ENCODE measurements at regions not wholly inside any gene's neighbourhood (a gene's known extent, or its start where the extent isn't known, plus 50 kb on each side); places are given as distances from the start of the nearest gene placed in this dataset.

DNA sequence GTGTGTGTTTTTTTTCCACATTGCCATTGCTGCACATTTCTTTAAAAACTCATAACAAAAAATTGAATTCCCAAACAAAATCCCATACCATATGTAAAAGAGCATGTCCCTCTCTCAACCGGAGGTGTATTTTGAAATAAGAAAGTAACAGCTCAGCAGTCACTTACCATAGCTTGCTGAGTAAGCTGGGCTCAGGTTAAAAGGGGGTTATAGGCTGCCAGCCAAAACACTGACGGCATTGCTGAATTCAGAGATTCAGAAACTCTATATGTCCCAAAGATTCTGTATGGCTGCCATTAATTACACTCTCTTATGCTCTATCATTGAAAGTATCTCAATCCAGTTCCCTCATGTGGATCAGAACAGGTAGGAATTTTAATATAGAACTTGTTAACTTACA lies 276.0 kb downstream of the FOXG1 start:
- DNase-seq = no peak

DNA sequence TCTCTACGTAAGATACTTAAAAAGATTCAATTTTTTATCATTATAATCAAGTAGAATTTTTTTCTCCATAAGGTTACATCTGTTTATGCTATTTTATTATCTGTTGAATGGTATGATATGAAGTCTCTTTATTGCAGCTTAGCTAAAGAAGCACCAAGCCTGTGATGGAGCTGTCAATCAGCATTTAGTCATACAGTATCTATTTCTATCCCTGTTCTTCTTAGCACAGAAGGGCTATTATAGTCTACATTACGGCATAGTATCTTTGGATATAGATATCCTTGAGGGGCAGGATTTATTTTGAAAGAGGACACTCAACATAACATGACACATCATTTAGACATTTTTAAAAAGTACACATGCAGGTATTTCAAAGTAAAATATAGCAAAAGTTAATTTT lies 277.1 kb downstream of the FOXG1 start:
- no peak for DNase-seq

GRCh38 chr14:29045237-29045636 lies 278.6 kb downstream of the FOXG1 start:
- DNase-seq = no peak

DNA sequence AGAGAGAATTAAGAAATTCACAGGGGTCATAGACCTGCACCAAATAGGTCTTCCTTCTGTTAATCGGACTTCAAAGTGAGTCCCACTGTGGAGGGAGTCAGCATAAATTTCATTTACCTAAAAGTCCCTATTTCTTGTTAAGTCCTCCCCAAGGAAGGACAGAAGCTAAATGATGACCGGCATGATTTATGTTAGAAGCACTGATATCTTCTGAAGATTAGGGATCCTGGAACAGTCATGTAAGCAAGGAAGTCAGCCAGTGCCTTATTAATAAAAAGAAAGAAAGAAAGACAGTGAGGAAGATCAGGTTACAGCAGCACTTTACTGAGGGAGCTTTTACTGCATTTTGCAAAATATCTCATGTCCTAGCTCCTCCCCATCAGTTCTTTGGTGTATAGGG lies 287.5 kb downstream of the FOXG1 start:
- no peak for DNase-seq

- no peak for DNase-seq
Measured at GRCh38 chr14:29056041-29056566, 289.5 kb downstream of the FOXG1 start.

- no peak for DNase-seq
Measured at GRCh38 chr14:29061702-29062101, 295.1 kb downstream of the FOXG1 start.

DNA sequence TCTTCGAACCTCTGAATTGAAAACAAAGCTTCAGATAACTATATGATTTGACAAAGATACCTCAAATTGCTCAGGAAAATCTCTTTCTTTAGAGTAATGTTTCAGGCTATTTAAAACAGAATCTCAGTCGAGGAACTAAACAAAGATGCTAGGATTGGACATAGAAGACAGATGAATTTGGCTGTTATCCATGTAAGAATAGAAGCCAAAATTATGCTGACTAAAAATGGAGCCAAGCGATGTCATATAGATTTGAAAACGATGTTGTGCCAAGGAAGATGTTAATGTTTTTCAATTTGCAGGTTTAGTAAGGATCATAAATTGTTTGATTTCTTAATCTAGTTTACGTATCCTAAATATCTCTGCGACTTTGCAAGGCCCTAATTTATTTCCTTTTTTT lies 295.9 kb downstream of the FOXG1 start:
- no peak for DNase-seq

DNA sequence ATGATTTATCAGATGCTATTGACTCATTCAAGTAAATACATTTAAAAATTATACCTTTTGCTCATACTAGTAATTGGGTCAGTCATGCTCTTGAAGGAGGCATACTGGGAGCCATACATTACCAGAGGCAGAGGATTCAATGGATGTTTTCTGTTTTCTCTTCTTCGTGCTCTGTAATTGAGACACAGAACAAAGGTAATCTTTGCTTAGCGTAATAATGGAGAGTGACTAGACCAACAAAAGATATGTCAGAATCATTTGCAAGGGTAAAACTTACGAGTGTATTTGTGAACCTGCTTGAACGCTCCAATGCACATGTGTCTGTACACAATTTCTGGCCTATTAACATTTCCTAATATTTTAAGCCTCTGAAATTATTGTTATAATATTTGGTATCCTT lies 296.4 kb downstream of the FOXG1 start:
- no peak for DNase-seq

- no peak for DNase-seq
Measured at GRCh38 chr14:29064305-29064900, 297.8 kb downstream of the FOXG1 start.

DNA sequence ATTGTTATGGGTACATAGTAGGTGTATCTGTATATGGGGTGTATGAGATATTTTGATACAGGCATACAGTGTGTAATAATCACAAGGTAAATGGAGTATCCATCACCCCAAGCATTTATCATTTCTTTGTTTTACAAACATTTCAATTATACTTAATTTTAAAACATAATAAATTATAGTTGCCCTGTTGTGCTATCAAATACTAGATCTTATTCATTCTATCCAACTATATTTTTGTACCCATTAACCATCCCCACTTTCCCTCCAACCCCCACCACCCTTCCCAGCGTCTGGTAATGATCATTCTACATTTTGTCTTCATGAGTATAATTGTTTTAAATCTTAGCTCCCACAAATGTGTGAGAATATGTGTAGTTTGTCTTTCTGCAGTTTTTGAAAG lies 302.6 kb downstream of the FOXG1 start:
- DNase-seq = no peak

- no peak for DNase-seq
Measured at GRCh38 chr14:29075761-29076160, 309.2 kb downstream of the FOXG1 start.

DNA sequence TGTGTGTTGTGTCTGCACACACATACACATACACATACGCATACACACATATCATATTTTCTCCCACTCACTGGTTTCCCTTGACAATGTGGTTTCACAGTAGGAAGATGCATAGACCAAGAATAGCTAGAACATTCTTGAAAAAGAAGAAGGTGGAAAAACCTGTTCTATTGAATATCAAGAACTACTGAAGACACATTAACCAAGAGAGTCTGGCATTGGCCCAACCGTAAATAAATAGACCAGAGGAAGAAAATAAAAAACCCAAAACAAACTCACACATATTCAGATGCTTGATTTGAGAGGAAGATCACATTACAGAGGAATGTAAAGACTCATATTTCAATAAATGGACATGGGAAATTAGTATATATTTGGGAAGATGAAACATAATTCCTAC lies 311.3 kb downstream of the FOXG1 start:
- no peak for DNase-seq

DNA sequence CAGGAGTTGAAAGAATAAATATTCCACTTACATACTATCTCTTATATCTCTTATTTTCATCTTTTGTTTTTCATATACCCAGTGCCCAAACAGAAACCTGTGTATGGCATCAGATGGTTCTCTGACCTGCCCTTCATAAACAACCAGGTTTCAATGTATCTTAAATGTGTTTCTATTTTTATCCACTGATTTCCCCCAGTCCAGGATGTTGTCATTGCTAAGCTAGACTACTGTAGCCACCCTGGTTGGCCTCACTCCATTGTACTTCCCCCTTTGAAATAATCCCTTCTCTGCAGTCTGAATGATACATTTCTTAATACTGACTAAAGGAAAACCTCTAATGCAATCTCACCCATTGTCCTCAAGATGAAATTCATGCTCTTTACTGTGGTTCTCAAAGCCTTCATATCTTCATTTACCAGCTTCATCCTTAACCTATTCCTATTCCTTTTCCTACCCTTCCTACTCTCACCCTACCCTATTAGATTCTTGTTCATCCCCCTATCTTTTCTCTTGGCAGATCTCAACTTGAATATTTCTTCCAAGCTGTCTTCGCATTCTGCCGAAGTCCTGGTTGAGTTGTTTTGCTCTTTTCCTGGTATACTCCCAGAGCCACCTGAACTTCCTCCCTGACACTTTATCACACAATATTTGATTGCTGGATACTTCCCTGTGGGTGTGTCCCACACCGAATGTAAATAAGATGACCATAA lies 312.4 kb downstream of the FOXG1 start:
- DNase-seq = no peak

DNA sequence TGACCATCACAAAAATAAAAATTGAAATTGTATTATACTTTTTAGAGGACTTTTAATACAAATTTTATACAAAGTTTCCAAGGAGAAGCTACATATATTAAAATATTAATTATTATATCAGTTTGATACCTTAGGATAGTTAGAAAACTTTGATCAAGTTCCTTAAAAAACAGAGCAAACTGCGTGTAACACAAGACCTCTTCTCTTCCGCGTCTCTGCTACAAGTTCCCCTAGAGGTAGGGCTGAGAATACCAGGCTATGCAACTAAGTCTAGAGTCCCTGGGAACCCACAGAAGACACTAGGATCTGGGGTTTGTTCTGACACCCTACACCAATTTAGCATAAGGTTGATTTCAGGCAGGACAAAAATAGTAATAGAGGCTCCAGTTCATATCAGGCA lies 319.0 kb downstream of the FOXG1 start:
- no peak for DNase-seq

GRCh38 chr14:29089849-29090248 lies 323.3 kb downstream of the FOXG1 start:
- DNase-seq = no peak

- no peak for DNase-seq
Measured at GRCh38 chr14:29092121-29092520, 325.5 kb downstream of the FOXG1 start.

DNA sequence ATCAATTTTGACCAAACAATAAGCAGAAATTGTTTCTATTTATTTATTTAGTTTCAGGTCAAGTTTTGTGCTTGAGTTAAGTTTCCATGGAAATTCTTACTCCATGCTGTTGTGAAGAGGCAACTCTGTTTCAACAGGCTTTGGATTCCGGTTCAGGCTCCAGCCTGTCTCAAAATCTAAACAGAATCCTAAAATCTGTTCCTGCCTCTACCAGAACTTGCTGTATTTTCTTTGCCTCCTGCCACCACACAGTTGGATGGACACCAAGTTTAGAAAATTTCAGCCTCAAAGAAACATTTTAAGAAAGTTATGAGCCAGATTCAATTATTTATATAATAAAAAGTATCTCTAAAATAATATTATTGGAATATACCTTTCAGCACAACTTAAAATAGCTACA lies 330.9 kb downstream of the FOXG1 start:
- DNase-seq = no peak

GRCh38 chr14:29098656-29099055 lies 332.1 kb downstream of the FOXG1 start:
- DNase-seq = no peak

DNA sequence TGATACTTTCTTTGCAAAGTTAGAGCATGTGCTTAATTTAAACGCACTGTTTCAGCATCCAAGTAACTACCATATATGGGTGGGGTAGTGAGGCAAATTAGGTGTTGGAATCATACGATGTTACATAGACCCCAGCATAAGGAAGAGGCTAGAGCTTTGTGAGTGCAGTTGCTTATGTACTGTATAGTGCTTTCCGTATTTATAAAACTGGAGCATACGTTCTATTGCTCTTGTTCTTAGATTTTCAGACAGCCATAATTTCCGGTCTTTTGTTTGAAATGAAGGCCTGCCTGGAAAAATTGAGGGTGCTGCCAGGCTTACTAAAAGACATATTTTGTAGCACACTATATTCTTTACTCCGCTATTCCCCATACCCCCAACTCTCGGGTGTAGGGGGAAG lies 335.7 kb downstream of the FOXG1 start:
- no peak for DNase-seq

GRCh38 chr14:29102996-29103395 lies 336.4 kb downstream of the FOXG1 start:
- no peak for DNase-seq

- DNase-seq = no peak
Measured at GRCh38 chr14:29108908-29109307, 342.3 kb downstream of the FOXG1 start.

- DNase-seq = no peak
Measured at GRCh38 chr14:29109589-29109988, 343.0 kb downstream of the FOXG1 start.

GRCh38 chr14:29111554-29111953 lies 345.0 kb downstream of the FOXG1 start:
- DNase-seq = no peak

- DNase-seq = no peak
Measured at GRCh38 chr14:29123017-29123416, 356.4 kb downstream of the FOXG1 start.

DNA sequence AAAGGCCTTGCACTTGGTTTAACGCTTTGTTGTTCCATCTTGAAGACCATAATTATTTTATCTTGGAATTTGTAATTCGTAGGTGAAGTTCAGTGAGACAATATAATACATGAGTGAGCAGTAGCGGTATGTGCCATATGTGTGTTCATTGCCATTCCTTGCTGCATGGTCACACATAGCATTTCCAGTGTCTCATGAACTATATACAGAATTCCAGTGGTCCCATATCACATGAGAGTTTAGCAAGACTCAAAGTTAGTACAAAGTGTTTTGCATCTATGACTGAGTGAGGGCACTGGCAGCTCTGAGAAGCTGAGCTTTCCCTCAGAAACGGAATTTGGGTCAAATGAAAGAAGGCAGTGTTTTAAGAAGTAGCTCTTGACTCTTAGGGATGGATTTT lies 359.8 kb downstream of the FOXG1 start:
- no peak for DNase-seq
